SK-N-SH treated with all-trans-retinoic acid at 6 μM for 48 hours (cell line): ENCODE measurements at regions not wholly inside any gene's neighbourhood (a gene's known extent, or its start where the extent isn't known, plus 50 kb on each side); places are given as distances from the start of the nearest gene placed in this dataset.

Experiments
- BACH2 ChIP-seq: fragments of 250-450 bp; sonication (Bioruptor Pico); IDR thresholded peaks from 2 replicates; pipeline ENCODE4 v1.9.0; 2021; ENCODE audit warnings: mild to moderate bottlenecking, borderline replicate concordance
- RARB ChIP-seq: fragments of 250-450 bp; sonication (Bioruptor Pico); IDR thresholded peaks from 2 replicates; pipeline ENCODE4 v1.8.0; 2021; ENCODE audit warnings: mild to moderate bottlenecking, moderate library complexity
- TF ChIP-seq, protein P1 (sequence below): fragments of 250-450 bp; sonication (Bioruptor Pico); IDR thresholded peaks from 2 replicates; pipeline ENCODE4 v1.8.0; 2020; ENCODE audit warnings: mild to moderate bottlenecking, moderate library complexity, borderline replicate concordance

DNA sequence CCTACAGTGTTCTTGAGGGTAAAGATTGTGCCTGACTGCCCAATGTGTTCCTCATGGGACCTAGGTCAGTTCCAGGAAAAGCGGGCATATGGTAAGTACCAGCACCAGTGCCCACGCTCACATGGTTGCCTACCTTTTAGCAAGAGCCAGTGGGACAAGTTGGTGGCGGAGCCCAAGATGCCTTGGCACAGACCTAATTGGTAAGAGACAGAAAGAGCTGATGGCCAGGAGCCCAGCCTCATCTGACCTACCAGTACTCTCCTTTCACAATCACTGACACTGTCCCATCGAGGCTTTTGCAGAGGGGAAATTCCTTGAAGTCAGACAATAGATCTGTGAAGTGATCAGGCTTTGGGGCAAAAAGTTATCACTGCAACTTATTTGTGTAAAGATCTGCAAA is 98.4 kb upstream of the BCL6 start:
- TF ChIP-seq, protein P1, sequence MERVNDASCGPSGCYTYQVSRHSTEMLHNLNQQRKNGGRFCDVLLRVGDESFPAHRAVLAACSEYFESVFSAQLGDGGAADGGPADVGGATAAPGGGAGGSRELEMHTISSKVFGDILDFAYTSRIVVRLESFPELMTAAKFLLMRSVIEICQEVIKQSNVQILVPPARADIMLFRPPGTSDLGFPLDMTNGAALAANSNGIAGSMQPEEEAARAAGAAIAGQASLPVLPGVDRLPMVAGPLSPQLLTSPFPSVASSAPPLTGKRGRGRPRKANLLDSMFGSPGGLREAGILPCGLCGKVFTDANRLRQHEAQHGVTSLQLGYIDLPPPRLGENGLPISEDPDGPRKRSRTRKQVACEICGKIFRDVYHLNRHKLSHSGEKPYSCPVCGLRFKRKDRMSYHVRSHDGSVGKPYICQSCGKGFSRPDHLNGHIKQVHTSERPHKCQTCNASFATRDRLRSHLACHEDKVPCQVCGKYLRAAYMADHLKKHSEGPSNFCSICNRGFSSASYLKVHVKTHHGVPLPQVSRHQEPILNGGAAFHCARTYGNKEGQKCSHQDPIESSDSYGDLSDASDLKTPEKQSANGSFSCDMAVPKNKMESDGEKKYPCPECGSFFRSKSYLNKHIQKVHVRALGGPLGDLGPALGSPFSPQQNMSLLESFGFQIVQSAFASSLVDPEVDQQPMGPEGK (CRISPR knock-in tag) = no peak
- TF ChIP-seq RARB (CRISPR knock-in tag) (no peak), BACH2 (no peak)
